Motor neuron (in vitro differentiated cells): ENCODE measurements at regions not wholly inside any gene's neighbourhood (a gene's known extent, or its start where the extent isn't known, plus 50 kb on each side); places are given as distances from the start of the nearest gene placed in this dataset.

Source experiments
- ATAC-seq, 8 experiments: fragments of 200-7000 bp; cut with Tn5 transposase; replicated peaks in 6 of 8; 2 replicates each; pipeline ENCODE4 v1.8.0; 2021; ENCODE audit warnings: mild to moderate bottlenecking in 8 of 8, moderate library complexity in 8 of 8
- H3K27ac ChIP-seq, 2 donors: fragments of 250-450 bp; sonication (Bioruptor Pico); 2 replicates each; pipeline ENCODE4 v1.9.0; 2021; ENCODE audit warnings: antibody characterized with exemption in 2 of 2, mild to moderate bottlenecking in 2 of 2, moderate library complexity in 1 of 2
- H3K4me1 ChIP-seq, 2 donors: fragments of 250-450 bp; sonication (Bioruptor Pico); replicated peaks in 1 of 2; 2 replicates each; pipeline ENCODE4 v1.6.1; 2021; ENCODE audit warnings: antibody characterized with exemption in 2 of 2, mild to moderate bottlenecking in 2 of 2, moderate library complexity in 1 of 2
- H3K4me3 ChIP-seq, 5 donors: fragments of 250-450 bp; sonication (Bioruptor Pico); 2 replicates each; pipeline ENCODE4 v1.9.0; 2021; ENCODE audit warnings: antibody characterized with exemption in 5 of 5, mild to moderate bottlenecking in 5 of 5, moderate library complexity in 4 of 5
- WGBS, 10 experiments: fragments of 450-650 bp; shearing (Covaris generic); methylation state at CpG; one replicate each; pipeline ENCODE4 v1.0.0; 2022; 5-methylcytosine and 5-hydroxymethylcytosine counted together
- in situ Hi-C, 9 experiments: fragments of 400-800 bp; cut with MboI; loops; one replicate each; pipeline ENCODE4 v1.15.0; 2021; ENCODE audit warnings: low sequenced_read_pairs in 9 of 9, low pct_unique_long_range_greater_than_20kb in 2 of 9; ENCODE audit not compliant: unreplicated experiment in 9 of 9

- 4 to 100% (median 63%) methylated on average over 1 to 5 of the region's 14 CpGs; no CpG with 5 or more reads in 4 of the 10 experiments for whole genome bisulfite sequencing, 10 experiments
- no peak for ATAC-seq
- Histone ChIP-seq H3K4me3 (no peak overlapping the region), H3K4me1 (peaks cover 31 to 45% of the 10 kb centered on the region in 2 donors), H3K27ac (no peak overlapping the region)
- in situ Hi-C loops = no loop called here
These were observed 212.0 kb upstream of the SALL3 start for GRCh38 chr18:78767648-78768071.

- peaks cover 34 to 46% of the 10 kb centered on the region in 2 donors for H3K4me1 ChIP-seq
- no peak overlapping the region for H3K4me3 ChIP-seq
- in situ Hi-C loops = no loop called here
- 17 to 100% (median 72%) methylated on average over 2 to 10 of the region's 13 CpGs; no CpG with 5 or more reads in 4 of the 10 experiments for WGBS, 10 experiments
- no peak overlapping the region for H3K27ac ChIP-seq
- ATAC-seq = no peak
These were observed 211.4 kb upstream of the SALL3 start for GRCh38 chr18:78768221-78768620.

GRCh38 chr18:78768656-78769501 is 210.7 kb upstream of the SALL3 start:
- WGBS, 10 experiments = 0 to 100% (median 45%) methylated on average over 1 to 16 of the region's 25 CpGs
- H3K4me3 ChIP-seq = no peak overlapping the region
- in situ Hi-C loops = no loop called here
- H3K4me1 ChIP-seq = peaks cover 34 to 46% of the 10 kb centered on the region in 2 donors
- ATAC-seq = no peak
- peak overlapping the region in 1 of 2 donors; percentile 40 for H3K27ac ChIP-seq

- in situ Hi-C loops = no loop called here
- ATAC-seq = peak in 4 of 8 experiments; percentile 32 to 58 (median 39)
These were observed 210.0 kb upstream of the SALL3 start for GRCh38 chr18:78769502-78770105.

GRCh38 chr18:78770139-78770822 is 209.3 kb upstream of the SALL3 start:
- WGBS, 10 experiments = 8 to 70% (median 49%) methylated on average over 4 to 18 of the region's 21 CpGs; no CpG with 5 or more reads in 2 of the 10 experiments
- Histone ChIP-seq H3K4me1 (peaks cover 34 to 46% of the 10 kb centered on the region in 2 donors), H3K4me3 (no peak overlapping the region), H3K27ac (no peak overlapping the region)
- ATAC-seq = peak in 4 of 8 experiments; percentile 61 to 78 (median 74)
- in situ Hi-C loops = no loop called here

More at GRCh38 chr18:78769502-78770105, 210.0 kb upstream of the SALL3 start:
- Histone ChIP-seq H3K4me3 (no peak overlapping the region), H3K27ac (no peak overlapping the region), H3K4me1 (peaks cover 34 to 46% of the 10 kb centered on the region in 2 donors)
- 14 to 69% (median 54%) methylated on average over 3 to 17 of the region's 18 CpGs; no CpG with 5 or more reads in 2 of the 10 experiments for WGBS, 10 experiments

GRCh38 chr18:78770823-78771139 is 208.8 kb upstream of the SALL3 start:
- Histone ChIP-seq H3K4me1 (peaks cover 34 to 46% of the 10 kb centered on the region in 2 donors), H3K4me3 (no peak overlapping the region), H3K27ac (no peak overlapping the region)
- in situ Hi-C loops = no loop called here
- WGBS, 10 experiments = 30 to 90% (median 76%) methylated on average over 2 to 4 of the region's 12 CpGs; no CpG with 5 or more reads in 7 of the 10 experiments
- ATAC-seq = no peak

GRCh38 chr18:78771496-78772359 is 207.9 kb upstream of the SALL3 start:
- Histone ChIP-seq H3K27ac (peak overlapping the region in 1 of 2 donors; percentile 45), H3K4me3 (no peak overlapping the region), H3K4me1 (peaks cover 34 to 46% of the 10 kb centered on the region in 2 donors)
- in situ Hi-C loops = no loop called here
- peak in 4 of 8 experiments; percentile 15 to 50 (median 24) for ATAC-seq
- WGBS, 10 experiments = 19 to 87% (median 62%) methylated on average over 1 to 10 of the region's 22 CpGs; no CpG with 5 or more reads in 3 of the 10 experiments

GRCh38 chr18:78772360-78773302 is 207.0 kb upstream of the SALL3 start:
- WGBS, 10 experiments = 11 to 100% (median 74%) methylated on average over 1 to 7 of the region's 26 CpGs; no CpG with 5 or more reads in 3 of the 10 experiments
- in situ Hi-C loops = no loop called here
- Histone ChIP-seq H3K27ac (peak overlapping the region in 1 of 2 donors; percentile 45), H3K4me3 (no peak overlapping the region), H3K4me1 (peaks cover 34 to 48% of the 10 kb centered on the region in 2 donors)
- peak in 4 of 8 experiments; percentile 4 to 49 (median 22) for ATAC-seq

GRCh38 chr18:78773303-78773755 is 206.3 kb upstream of the SALL3 start:
- in situ Hi-C loops = no loop called here
- WGBS, 10 experiments = 0 to 83% (median 71%) methylated on average over 1 to 3 of the region's 7 CpGs; no CpG with 5 or more reads in 6 of the 10 experiments
- no peak for ATAC-seq
- no peak overlapping the region for H3K4me3 ChIP-seq
- H3K4me1 ChIP-seq = peaks cover 31 to 43% of the 10 kb centered on the region in 2 donors
- no peak overlapping the region for H3K27ac ChIP-seq

- 40 to 100% methylated on average over 1 of the region's 9 CpGs; no CpG with 5 or more reads in 8 of the 10 experiments for WGBS, 10 experiments
- in situ Hi-C loops = no loop called here
- no peak for ATAC-seq
These were observed 205.8 kb upstream of the SALL3 start for GRCh38 chr18:78773819-78774218.

GRCh38 chr18:78774741-78775141 is 204.9 kb upstream of the SALL3 start:
- no peak overlapping the region for H3K27ac ChIP-seq
- H3K4me1 ChIP-seq = peaks cover 27 to 29% of the 10 kb centered on the region in 2 donors
- no peak for ATAC-seq
- no peak overlapping the region for H3K4me3 ChIP-seq
- WGBS, 10 experiments = 45 to 100% (median 95%) methylated on average over 2 to 9 of the region's 22 CpGs; no CpG with 5 or more reads in 5 of the 10 experiments
- in situ Hi-C loops = no loop called here

More at GRCh38 chr18:78773819-78774218, 205.8 kb upstream of the SALL3 start:
- Histone ChIP-seq H3K4me1 (peaks cover 28 to 38% of the 10 kb centered on the region in 2 donors), H3K27ac (no peak overlapping the region), H3K4me3 (no peak overlapping the region)
